Myocyte (in vitro differentiated cells): ENCODE measurements at regions not wholly inside any gene's neighbourhood (a gene's known extent, or its start where the extent isn't known, plus 50 kb on each side); places are given as distances from the start of the nearest gene placed in this dataset.
"Not testable (repeated sequence)": the region's sequence is repeated elsewhere in the genome, so short reads cannot be mapped to it uniquely, and the experiment has no call there.

Experiments
- DNase-seq: peaks from one replicate; pipeline ENCODE4 v3.0.0-alpha.2; 2012; ENCODE audit warnings: low read depth

- DNase-seq: no peak
Measured at GRCh38 chr3:11898611-11899325, 52.1 kb upstream of the TAMM41 start.

- not testable (repeated sequence) for DNase-seq
Measured at GRCh38 chr3:11899389-11899788, 52.7 kb upstream of the TAMM41 start.

GRCh38 chr3:11899826-11900225, 53.1 kb upstream of the TAMM41 start:
- DNase-seq: no peak

GRCh38 chr3:11900824-11901223, 54.1 kb upstream of the TAMM41 start:
- DNase-seq: peak; percentile 24

GRCh38 chr3:11901286-11901875, 54.7 kb upstream of the TAMM41 start:
- no peak for DNase-seq

- no peak for DNase-seq
Measured at GRCh38 chr3:11903047-11903446, 56.4 kb upstream of the TAMM41 start.

GRCh38 chr3:11903447-11903846, 56.8 kb upstream of the TAMM41 start:
- DNase-seq: no peak

- DNase-seq: no peak
Measured at GRCh38 chr3:11904157-11904556, 57.5 kb upstream of the TAMM41 start.

- no peak for DNase-seq
Measured at GRCh38 chr3:11906407-11906806, 59.7 kb upstream of the TAMM41 start.

- peak; percentile 3 for DNase-seq
Measured at GRCh38 chr3:11907667-11908660, 61.3 kb upstream of the TAMM41 start.

GRCh38 chr3:11908981-11909698, 62.5 kb upstream of the TAMM41 start:
- DNase-seq: no peak

- DNase-seq: no peak
Measured at GRCh38 chr3:11909726-11910125, 63.0 kb upstream of the TAMM41 start.

- DNase-seq: not testable (repeated sequence)
Measured at GRCh38 chr3:11910216-11910930, 63.7 kb upstream of the TAMM41 start.

- no peak for DNase-seq
Measured at GRCh38 chr3:11910971-11911531, 64.4 kb upstream of the TAMM41 start.

- DNase-seq: not testable (repeated sequence)
Measured at GRCh38 chr3:11911887-11912286, 65.2 kb upstream of the TAMM41 start.

GRCh38 chr3:11913316-11913715, 66.6 kb upstream of the TAMM41 start:
- no peak for DNase-seq

- DNase-seq: no peak
Measured at GRCh38 chr3:11914041-11914440, 67.4 kb upstream of the TAMM41 start.

- no peak for DNase-seq
Measured at GRCh38 chr3:11914651-11915050, 68.0 kb upstream of the TAMM41 start.

- DNase-seq: no peak
Measured at GRCh38 chr3:11915621-11916424, 69.1 kb upstream of the TAMM41 start.
